Neural progenitor cell (in vitro differentiated cells): ENCODE measurements at regions not wholly inside any gene's neighbourhood (a gene's known extent, or its start where the extent isn't known, plus 50 kb on each side); places are given as distances from the start of the nearest gene placed in this dataset.
A peak's percentile ranks its signal among the peaks of the same experiment; 100 is the strongest.

Experiments used
- DNase-seq: peaks from one replicate; pipeline ENCODE4 v3.0.0-alpha.2; 2016; ENCODE audit warnings: low spot score
- H2AFZ ChIP-seq: fragments of 200-600 bp; sonication (generic); replicated peaks from 2 replicates; pipeline ENCODE4 v1.6.1; 2016; ENCODE audit warnings: antibody characterized with exemption
- H3F3A ChIP-seq: fragments of 200-600 bp; sonication (generic); 2 replicates; pipeline ENCODE4 v1.6.1; 2016; ENCODE audit warnings: antibody characterized with exemption, low read depth
- H3K27ac ChIP-seq: fragments of 200-600 bp; sonication (generic); 2 replicates; pipeline ENCODE4 v1.5.1; 2016; ENCODE audit warnings: mild to moderate bottlenecking
- H3K27me3 ChIP-seq: fragments of 200-600 bp; sonication (generic); 2 replicates; pipeline ENCODE4 v1.6.1; 2016; ENCODE audit warnings: mild to moderate bottlenecking, moderate library complexity
- H3K36me3 ChIP-seq: fragments of 200-600 bp; sonication (generic); 2 replicates; pipeline ENCODE4 v1.5.1; 2016
- H3K4me1 ChIP-seq: fragments of 200-600 bp; sonication (generic); 2 replicates; pipeline ENCODE4 v1.6.1; 2016; ENCODE audit warnings: mixed run types
- H3K4me2 ChIP-seq: fragments of 200-600 bp; sonication (generic); 2 replicates; pipeline ENCODE4 v1.6.1; 2016
- H3K4me3 ChIP-seq: fragments of 200-600 bp; sonication (generic); 2 replicates; pipeline ENCODE4 v1.5.1; 2016
- H3K79me2 ChIP-seq: fragments of 200-600 bp; sonication (generic); 2 replicates; pipeline ENCODE4 v1.6.1; 2016; ENCODE audit warnings: low read depth
- H3K9ac ChIP-seq: fragments of 200-600 bp; sonication (generic); 2 replicates; pipeline ENCODE4 v1.6.1; 2016
- H3K9me3 ChIP-seq: fragments of 200-600 bp; sonication (generic); 2 replicates; pipeline ENCODE4 v1.5.1; 2016; ENCODE audit warnings: low read depth
- H4K20me1 ChIP-seq: fragments of 200-600 bp; sonication (generic); 2 replicates; pipeline ENCODE4 v1.6.1; 2016; ENCODE audit warnings: low read depth
- H3K27ac Mint-ChIP-seq: 3 replicates; pipeline ENCODE4 v1.8.0; 2021; ENCODE audit warnings: mixed read lengths
- H3K27me3 Mint-ChIP-seq: 2 replicates; pipeline ENCODE4 v1.8.0; 2022; ENCODE audit warnings: low read depth, mild to moderate bottlenecking, inconsistent platforms, moderate library complexity, mixed read lengths; ENCODE audit not compliant: insufficient read depth
- H3K36me3 Mint-ChIP-seq: 3 replicates; pipeline ENCODE4 v1.8.0; 2021; ENCODE audit warnings: mixed read lengths
- H3K4me1 Mint-ChIP-seq: 3 replicates; pipeline ENCODE4 v1.8.0; 2021; ENCODE audit warnings: mixed read lengths
- H3K4me3 Mint-ChIP-seq: 3 replicates; pipeline ENCODE4 v1.8.0; 2021; ENCODE audit warnings: mild to moderate bottlenecking, moderate library complexity, mixed read lengths
- H3K9me3 Mint-ChIP-seq: 3 replicates; pipeline ENCODE4 v1.8.0; 2020; ENCODE audit warnings: mixed read lengths
- CTCF ChIP-seq: fragments of 200-600 bp; sonication (generic); IDR thresholded peaks from 2 replicates; pipeline ENCODE4 v1.5.1; 2017; ENCODE audit warnings: antibody characterized with exemption, mild to moderate bottlenecking
- EZH2 ChIP-seq: fragments of 200-600 bp; sonication (generic); IDR thresholded peaks from 2 replicates; pipeline ENCODE4 v1.6.1; 2017; ENCODE audit warnings: antibody characterized with exemption, mild to moderate bottlenecking, moderate library complexity
- EZH2phosphoT487 ChIP-seq: fragments of 200-600 bp; sonication (generic); IDR thresholded peaks from 2 replicates; pipeline ENCODE4 v1.6.1; 2017; ENCODE audit warnings: antibody characterized with exemption

- H3K9ac ChIP-seq, result no peak overlapping the region
- Mint-ChIP-seq H3K27ac (no peak overlapping the region), H3K4me1 (peaks cover 33% of the 10 kb centered on the region), H3K4me3 (no peak overlapping the region), H3K36me3 (peaks cover 29% of the 10 kb centered on the region), H3K9me3 (peaks cover 12% of the 10 kb centered on the region), H3K27me3 (peaks cover 5% of the 10 kb centered on the region)
- H3K4me3 ChIP-seq, result no peak overlapping the region
- no peaks in the 10 kb centered on the region for H4K20me1 ChIP-seq
- H3K36me3 ChIP-seq, result no peaks in the 10 kb centered on the region
- H3K4me2 ChIP-seq, result no peak overlapping the region
- peaks cover 15% of the 10 kb centered on the region for H3K4me1 ChIP-seq
- TF ChIP-seq EZH2 (no peak), EZH2phosphoT487 (no peak), CTCF (no peak)
- H3K79me2 ChIP-seq, result peaks cover 77% of the 10 kb centered on the region
- no peak overlapping the region for H3K27ac ChIP-seq
- DNase-seq, result no peak
- H3K27me3 ChIP-seq, result no peaks in the 10 kb centered on the region
- H3F3A ChIP-seq, result peaks cover 18% of the 10 kb centered on the region
- no peak overlapping the region for H2AFZ ChIP-seq
- H3K9me3 ChIP-seq, result no peaks in the 10 kb centered on the region
Measured at GRCh38 chr6:21764989-21765388, 171.4 kb downstream of the SOX4 start.

- H3K4me1 ChIP-seq, result peaks cover 43% of the 10 kb centered on the region
- H3K9ac ChIP-seq, result no peak overlapping the region
Measured at GRCh38 chr6:21767891-21768648, 174.5 kb downstream of the SOX4 start.

GRCh38 chr6:21769405-21769861, 175.9 kb downstream of the SOX4 start:
- Histone ChIP-seq H3K9ac (no peak overlapping the region), H4K20me1 (no peaks in the 10 kb centered on the region), H3K79me2 (peaks cover 93% of the 10 kb centered on the region), H3K4me3 (no peak overlapping the region), H3K27me3 (no peaks in the 10 kb centered on the region), H3K4me1 (peaks cover 46% of the 10 kb centered on the region), H3K4me2 (peak overlapping the region; percentile 58), H3F3A (peaks cover 41% of the 10 kb centered on the region), H2AFZ (no peak overlapping the region), H3K27ac (peak overlapping the region; percentile 55), H3K9me3 (no peaks in the 10 kb centered on the region), H3K36me3 (no peaks in the 10 kb centered on the region)
- Mint-ChIP-seq H3K9me3 (no peaks in the 10 kb centered on the region), H3K4me3 (peak overlapping the region; percentile 9), H3K4me1 (peaks cover 71% of the 10 kb centered on the region), H3K27me3 (peaks cover 3% of the 10 kb centered on the region), H3K27ac (peak overlapping the region; percentile 91), H3K36me3 (peaks cover 6% of the 10 kb centered on the region)
- TF ChIP-seq EZH2phosphoT487 (no peak), CTCF (no peak), EZH2 (no peak)
- peak; percentile 80 for DNase-seq

More at GRCh38 chr6:21767891-21768648, 174.5 kb downstream of the SOX4 start:
- peak overlapping the region; percentile 30 for H3K27ac Mint-ChIP-seq
- Histone ChIP-seq H3K4me3 (no peak overlapping the region), H3K79me2 (peaks cover 90% of the 10 kb centered on the region), H3K36me3 (no peaks in the 10 kb centered on the region), H3K9me3 (no peaks in the 10 kb centered on the region), H4K20me1 (no peaks in the 10 kb centered on the region), H3F3A (peaks cover 39% of the 10 kb centered on the region), H3K27me3 (no peaks in the 10 kb centered on the region), H3K27ac (peak overlapping the region; percentile 55), H3K4me2 (no peak overlapping the region), H2AFZ (no peak overlapping the region)
- peaks cover 5% of the 10 kb centered on the region for H3K27me3 Mint-ChIP-seq
- no peak for DNase-seq
- H3K36me3 Mint-ChIP-seq, result peaks cover 6% of the 10 kb centered on the region
- TF ChIP-seq EZH2phosphoT487, result no peak
- no peak for TF ChIP-seq EZH2
- no peak for TF ChIP-seq CTCF
- peaks cover 61% of the 10 kb centered on the region for H3K4me1 Mint-ChIP-seq
- no peak overlapping the region for H3K4me3 Mint-ChIP-seq
- H3K9me3 Mint-ChIP-seq, result no peaks in the 10 kb centered on the region
